Activated CD4-positive, alpha-beta T cell treated with anti-CD3 and anti-CD28 coated beads, Interleukin-2, amount 50 U/mL, for 24 hours (primary cell): ENCODE measurements at regions not wholly inside any gene's neighbourhood (a gene's known extent, or its start where the extent isn't known, plus 50 kb on each side); places are given as distances from the start of the nearest gene placed in this dataset.

Experiments used
- DNase-seq, 2 donors: peaks; one replicate each; pipeline ENCODE4 v3.0.0-alpha.2; 2020; ENCODE audit warnings: low read depth in 1 of 2, low spot score in 1 of 2

DNA sequence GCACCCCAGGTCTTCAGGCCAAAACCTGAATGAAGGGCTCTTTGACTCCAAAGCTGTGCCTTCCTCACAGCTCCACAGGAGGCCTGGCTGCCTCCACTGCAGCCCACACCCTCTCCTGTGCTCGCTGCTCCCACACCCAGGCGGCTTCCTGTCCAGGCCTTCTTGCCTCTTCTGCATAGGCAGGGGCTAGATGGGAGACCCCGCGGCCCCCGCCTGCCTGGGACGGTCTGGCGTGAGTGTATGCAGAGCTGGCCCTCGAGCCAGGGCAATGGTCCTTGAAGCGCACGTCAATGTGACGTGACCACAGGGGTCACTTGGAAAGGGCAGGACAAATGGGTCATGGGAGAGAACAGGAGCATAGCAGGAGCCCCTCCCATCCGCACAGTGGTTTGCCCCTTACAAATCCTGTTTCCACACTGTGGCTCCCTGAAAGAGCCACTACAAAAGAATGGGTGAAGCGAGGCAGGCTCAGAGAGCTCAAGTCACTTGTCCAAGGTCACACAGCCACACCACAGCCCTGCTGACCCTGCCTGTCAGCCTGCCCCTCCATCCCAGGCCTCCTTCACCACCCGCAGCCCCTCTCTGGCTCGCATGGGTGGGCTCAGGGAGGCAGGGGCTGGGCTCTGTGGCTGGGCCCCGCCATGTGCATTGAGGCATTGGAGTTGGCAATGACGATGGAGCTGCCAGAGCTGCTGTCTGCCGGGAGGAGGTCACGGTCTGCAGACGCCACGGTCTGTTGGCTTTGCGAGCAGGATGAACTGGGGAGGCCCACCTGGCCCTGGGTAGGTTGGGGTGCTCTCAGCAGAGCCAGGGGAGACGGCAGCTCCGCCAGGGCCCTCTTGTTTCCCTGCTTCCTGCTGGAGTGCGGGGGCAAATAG, 71.2 kb upstream of the WNT11 start:
- no peak for DNase-seq

DNA sequence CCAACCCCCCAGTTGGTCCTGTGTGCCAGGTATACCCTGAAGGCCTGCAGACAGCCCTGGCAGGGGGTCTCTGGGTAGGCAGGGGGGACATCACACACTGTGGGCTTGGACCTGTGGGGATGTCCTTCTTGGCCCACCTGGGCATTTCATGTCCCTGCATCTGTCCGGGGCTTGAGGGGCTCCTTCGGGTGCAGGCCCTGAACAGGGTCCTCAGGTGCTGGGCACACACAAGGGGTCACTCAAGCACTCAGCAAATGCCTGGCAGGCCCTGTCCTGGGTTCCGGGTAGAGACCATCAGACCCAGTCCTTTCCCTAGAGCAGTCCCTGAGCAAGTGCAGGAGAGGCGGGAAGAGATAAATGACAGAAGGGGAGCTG, 70.5 kb upstream of the WNT11 start:
- no peak for DNase-seq

DNA sequence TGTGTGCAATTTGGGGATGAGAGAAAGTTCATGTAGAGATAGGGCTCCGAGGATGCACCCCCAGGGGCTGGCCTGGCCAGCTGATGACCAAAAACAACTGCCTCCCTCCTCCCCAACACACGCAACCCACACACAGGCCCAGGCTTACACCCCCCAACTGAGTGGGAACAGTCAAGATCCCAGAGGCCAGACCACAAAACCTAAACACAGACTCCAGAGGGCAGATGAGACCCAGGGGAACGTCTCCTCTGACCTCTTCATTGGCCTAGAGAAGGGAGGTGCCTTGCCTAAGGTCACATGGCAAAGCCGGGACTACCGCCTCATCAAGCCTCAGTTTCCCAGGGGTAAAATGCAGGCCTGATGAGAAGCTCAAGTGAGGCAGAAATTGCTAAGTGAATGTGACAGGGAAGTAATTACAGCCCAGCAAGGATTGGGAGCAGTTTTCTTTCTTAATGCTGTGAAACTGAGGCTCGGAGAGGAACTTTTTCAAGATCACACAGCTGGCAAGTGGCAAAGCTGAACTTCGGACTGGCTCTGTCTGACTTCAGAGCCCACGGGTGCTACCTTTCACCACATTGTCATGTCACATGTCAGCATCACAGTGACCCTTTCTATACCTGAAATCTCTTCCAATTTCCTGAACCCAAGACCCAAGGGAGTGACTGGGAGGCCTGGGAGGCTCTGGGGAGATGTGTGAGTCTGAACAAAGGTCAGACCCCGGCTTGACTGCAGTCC, 69.9 kb upstream of the WNT11 start:
- no peak for DNase-seq

DNA sequence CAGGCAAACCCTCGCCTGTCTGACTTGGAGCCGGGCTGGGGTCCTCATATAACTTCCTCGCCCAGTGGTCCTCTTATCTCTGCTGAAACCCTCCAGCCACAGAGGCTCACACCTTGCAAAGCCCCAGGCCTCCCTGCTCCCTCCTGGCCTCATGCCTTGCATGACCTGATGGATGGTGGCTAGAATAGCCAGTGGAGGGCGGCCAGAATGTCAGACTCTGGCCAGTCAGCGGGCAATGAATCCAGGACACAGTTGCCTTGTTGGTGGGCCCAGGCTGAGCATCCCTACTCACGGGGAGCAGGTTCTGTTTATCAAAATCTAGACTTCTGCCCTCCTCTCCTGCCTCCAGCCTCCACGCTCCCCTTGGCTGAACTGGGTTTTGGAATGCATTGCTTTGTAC, 69.1 kb upstream of the WNT11 start:
- no peak for DNase-seq

DNA sequence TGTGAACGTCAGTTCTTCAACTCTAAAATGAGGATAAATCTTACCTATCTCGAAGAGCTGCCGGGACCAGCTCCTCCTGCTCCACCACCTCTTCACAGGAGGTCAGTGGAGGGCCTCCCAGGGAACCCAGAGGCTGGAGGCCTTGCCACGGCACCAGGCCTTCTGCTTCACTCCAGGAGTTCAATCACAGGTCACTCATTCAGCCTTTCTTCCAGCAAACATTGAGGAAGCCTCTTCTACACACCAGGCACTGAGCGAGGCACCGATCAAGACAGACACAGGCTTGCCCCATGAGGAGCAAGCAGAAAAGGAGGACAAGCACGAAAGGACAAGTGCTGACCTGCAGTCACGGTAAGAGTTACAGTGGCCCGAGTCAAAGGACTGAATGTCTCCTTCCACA, 64.8 kb upstream of the WNT11 start:
- no peak for DNase-seq

DNA sequence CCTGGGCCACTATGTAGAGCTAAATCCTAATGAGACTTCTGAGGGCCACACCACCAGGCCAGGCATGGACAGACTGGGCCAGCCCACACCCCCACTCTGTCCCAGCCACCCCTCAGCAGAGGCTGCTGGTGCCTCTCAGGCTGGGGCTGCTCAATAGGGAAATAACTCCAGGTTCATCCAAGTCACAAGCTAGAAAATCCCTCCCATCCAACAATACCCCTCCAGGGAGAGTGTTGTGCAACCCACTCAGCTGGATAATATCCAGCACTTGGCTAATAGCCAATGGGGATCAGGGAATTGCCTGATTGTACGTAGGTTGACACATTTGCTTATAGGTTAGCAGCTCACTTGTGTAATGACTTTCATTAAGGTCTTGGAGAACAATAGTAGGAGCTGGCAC, 64.1 kb upstream of the WNT11 start:
- no peak for DNase-seq

DNA sequence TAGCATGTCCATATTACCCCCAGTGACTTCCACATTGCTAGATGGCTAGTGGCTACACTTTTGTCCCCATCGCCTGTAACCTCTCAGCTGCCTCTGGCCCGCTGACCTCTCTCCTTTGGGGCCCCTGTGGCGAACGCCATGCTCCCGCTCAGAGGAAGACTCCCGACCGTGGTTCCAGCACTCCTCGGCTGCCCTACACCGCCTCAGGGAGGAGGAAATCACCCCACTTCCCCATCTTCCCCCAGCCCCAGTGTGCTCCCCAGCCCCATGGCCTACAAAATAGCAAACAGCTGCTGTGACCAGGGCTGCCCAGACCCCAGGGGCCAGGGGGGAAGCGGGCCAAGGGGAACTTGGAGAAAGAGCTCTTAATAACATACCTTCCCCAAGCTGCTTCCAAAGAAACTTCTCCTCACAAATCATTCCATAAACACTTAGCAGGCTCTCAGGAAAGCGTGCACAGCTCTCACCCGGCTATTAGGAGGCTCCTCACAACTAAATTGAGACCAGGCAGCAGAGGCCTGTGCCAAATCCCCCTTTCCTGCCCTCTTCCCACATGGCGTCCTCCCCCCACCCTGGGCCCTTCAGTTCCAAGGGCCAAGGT, 63.5 kb upstream of the WNT11 start:
- no peak for DNase-seq

DNA sequence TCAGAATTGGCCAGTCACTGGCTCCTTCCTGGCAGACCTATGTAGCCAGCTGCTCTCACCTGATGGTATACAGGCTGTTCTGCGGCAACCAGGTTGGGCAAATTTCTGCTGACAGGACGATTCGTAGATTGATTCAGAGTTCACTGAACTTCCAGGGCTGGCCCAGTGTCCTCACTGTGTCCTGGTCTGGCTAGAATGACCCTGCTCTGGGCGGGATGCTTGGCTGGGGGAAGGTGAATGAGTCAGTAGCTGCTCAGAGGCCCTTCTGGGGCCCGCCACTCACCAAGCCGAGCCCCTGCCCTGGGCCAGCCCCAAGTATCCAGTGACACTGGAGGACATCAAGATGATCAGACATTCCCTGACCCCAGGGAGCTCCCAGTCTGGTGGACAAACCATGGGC, 62.9 kb upstream of the WNT11 start:
- DNase-seq: no peak

DNA sequence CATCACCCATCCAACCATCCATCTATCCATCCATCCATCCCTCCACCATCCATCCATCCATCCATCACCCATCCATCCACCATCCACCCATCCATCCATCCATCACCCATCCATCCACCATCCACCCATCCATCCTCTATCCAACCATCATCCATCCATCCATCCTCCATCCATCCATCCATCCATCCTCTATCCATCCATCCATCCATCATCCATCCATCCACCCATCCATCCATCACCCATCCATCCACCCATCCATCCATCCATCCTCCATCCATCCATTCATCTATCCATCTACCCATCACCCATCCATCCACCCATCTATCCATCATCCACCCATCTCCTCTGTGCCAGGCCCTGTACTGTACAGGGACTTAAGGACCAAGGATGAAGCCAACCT, 62.2 kb upstream of the WNT11 start:
- no peak for DNase-seq

DNA sequence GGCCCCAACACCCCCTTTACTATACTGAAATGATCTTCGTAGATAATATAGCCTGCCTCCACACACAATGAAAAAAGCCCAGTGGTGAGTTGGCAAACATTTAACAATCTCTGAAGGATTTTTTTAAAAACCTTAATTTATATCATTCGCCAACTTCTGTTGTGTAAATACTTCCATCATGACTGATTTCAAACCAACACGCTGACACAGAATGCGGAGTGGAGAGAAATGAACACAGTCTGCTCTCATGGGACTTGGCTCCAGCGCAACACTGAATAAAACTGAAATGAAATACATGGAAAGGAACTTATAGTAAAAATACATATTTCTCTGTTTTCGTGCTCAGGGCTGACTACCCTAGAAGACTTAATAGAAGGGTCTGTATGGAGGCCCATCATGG, 61.3 kb upstream of the WNT11 start:
- DNase-seq: no peak

DNA sequence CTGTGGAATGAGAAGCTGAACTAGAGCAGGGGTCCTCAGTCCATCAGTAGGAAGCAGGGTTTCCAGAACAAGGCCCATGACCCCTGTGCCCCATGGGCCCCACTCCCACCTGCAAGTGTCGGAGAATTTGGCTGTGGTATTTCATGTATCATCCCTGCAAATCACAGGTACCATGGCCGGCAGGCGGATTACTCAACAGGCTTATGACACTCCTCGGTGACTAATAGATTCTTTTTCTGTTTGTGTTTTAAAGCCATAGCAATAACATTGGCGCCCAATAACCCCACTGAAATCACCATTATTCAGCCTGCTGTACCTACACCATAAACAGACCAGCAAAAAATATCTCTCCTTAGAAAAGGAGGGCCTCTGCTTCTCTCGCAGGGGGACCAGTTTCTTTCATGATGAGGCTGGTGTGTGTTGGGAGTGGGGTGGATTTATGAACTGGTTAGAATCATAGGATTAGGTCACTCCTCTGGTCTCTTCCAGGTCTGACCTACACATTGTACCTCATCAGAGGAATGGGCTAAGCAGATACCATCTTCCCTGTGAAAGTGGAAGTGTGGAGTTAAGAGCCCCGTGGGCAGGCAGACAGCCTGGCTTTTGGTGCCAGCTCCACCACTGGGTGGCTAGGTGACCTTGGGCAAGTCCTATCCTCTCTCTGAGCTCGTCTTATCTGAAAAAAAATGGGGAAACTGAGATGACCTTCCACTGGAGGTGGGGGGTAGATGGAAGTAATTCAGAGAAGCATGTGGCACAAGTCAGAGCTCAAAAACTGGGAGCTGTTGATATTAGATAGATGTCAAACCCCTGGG, 60.2 kb upstream of the WNT11 start:
- no peak for DNase-seq

DNA sequence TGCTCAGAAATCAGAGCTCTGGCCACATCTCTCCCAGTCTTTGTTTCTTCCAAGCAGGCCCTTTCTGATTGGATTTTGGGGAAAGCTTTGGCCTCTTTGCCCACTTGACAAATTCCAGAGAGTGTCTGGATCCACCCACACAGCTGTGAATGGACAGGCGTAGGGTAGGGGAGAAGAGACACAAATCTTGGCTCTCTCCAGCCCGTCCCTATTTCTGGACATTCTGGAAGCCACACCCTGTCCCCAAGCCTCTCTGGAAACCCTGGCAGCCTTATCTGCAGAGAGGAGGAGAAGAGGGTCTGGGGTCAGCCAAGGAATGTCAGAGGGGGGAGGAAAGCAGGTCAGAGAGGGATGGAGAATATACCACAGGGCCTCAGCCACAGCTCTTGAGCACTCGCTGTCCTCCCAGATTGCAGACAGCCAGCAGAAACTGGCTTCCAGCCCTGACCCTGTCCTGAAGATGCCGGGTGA, 59.5 kb upstream of the WNT11 start:
- DNase-seq: no peak

DNA sequence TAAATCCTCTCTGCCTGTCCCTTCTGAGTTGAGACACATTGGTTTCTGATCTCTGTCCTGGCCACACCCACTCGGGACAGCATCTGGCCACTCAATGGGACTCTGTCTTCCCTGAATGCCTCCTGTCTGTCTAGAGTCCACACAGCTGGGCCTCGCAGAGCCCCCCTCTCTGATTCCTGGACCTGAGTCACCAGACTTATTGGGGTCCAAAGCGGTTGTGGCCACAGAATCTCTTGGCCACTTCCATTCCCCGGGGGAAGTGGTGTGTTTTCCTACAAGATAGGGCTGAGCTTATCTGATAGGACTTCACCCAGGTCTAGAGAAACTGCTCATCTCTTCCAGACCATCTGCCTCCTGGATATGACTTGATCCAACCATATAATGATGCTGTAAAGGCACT, 57.4 kb upstream of the WNT11 start:
- no peak for DNase-seq

DNA sequence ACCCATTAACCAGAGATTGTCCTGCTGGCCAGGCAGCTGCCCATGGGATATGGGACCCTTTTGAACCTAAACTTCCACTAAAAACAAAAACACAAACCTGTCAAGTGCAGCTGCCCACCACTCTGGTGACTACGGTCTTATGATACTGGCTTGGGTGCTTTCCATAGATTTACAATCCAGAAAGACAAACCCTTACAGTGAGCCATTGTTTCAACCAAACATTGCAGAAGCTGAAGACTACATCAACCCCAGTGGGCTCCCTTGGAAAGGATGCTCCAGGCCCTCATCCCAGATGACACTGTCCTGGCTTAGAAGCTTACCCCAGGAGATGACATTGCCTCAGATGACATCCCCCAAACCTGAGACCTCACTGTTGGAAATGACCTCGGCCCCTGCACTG, 56.9 kb upstream of the WNT11 start:
- no peak for DNase-seq

DNA sequence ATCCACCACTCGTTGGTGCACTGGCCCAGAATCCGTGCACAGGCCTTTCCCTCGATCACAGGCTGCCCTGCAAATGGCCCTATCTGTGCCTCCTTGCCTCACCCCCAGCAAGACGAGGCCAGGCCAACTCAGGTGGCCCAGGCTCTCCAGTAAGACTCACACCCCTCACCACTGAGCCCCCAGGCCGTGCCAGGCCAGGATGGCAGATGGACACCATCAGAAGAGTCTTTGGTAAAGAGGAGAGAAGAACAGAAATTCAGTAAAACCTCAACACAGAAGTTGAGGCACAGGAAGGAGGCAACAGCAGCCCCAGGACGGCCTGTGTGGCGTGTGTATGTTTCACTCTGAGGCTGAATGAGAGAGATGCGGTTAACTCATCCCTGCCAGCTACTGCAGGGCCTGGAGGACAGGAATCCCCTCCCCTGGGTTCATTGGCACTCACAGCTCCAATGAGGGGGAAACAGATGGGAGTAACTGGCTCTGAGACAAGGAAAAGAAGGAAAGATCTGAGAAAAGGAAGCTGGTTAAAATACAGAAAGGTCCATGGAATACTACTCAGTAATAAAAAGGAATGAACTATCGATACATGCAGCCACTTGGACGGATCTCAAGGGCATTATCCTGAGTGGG, 54.1 kb upstream of the WNT11 start:
- DNase-seq: no peak

DNA sequence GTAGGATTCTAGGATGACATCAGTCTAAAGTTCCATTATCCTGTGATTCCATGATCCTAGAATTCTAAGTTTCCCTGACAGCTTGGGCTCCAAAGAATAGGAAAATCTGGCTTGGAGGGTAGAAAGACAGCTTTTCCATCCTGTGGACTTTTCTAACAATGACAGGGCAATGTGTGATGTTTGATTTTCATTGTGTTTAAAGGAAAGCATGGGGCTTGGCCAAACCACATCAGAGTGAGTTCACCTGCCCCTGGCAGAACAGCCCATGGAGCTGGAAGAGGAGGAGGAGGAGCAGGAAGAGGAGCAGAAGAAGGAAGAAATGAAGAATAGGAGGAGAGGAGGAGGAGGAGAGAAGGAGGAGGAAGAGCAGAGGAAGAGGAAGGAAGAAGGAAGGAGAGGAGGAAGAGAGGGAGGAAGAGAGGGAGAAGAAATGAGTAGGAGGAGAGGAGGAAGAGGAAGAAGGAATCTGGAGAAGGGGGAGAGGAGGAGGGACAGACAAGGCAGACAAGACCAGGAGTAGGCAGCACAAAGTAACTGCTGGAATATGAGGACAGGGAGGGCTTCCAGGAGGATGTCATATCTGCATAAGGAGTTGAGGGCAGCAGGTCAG, 53.1 kb upstream of the WNT11 start:
- no peak for DNase-seq

DNA sequence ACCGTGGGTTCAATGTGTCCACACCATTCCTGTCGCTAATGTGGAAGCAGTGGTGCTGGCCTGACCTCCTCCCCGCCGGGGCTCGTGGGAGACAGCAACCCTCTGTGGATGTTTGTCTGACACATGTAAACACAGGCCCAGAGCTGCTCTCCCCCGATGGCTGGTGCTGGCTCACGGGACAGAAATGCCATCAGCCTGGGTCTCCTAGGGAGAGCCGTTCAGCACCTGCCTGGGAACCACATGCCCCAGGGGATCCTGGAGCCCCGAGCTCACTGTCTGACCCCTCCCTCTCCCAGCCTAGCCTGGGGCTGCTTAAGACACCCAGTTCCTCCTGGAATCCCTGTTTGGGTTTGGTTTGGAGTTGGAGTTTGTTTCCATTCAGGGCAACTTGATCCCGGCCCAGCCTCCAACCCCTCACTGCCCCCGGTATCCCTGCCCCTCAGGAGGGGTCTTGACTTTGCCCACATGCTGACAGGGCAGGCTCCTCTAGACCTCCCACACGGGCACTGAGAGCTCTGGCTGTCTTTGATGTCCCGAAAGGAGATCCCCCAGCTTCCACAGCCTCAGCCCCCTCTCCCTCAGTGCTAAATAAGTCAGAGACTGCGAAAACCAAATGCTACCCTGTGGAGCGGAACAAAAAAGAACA, 50.9 kb upstream of the WNT11 start:
- DNase-seq: no peak

DNA sequence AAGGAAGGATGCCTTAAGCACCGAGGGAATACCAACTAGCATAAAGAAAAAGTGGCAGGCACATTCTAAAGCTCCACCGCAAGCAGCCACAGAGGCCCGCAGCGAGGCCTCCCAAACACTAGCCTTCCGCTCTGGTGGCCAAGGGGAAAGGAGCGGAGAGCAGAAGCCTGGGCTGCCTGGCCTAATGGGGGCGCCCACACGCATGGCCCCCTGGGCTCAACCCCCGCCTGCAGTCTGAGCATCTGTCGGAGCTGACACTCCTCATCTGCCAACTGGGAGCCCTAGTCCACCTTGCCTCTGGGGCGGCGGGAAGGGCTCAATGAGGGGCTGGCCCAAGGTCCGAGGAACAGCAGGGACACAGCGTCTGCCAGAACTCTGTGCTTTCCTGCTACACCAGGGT, 50.1 kb upstream of the WNT11 start:
- no peak for DNase-seq
